ENCODE measurements at regions not wholly inside any gene's neighbourhood (a gene's known extent, or its start where the extent isn't known, plus 50 kb on each side); places are given as distances from the start of the nearest gene placed in this dataset.

- H3K27ac ChIP-seq = no peak overlapping the region
- DNase-seq (ENCODE audit: extremely low spot score in 2 of 2) = no peak
- H3K9me3 ChIP-seq = no peaks in the 10 kb centered on the region
- no peak overlapping the region for H3K4me3 ChIP-seq
- TF ChIP-seq POLR2A (IDR thresholded peaks at IDR 0.05) (no peak), POLR2AphosphoS5 (IDR thresholded peaks at IDR 0.05; ENCODE audit: insufficient read depth in 1 of 2, low read depth in 1 of 2) (no peak), CTCF (IDR thresholded peaks at IDR 0.05) (no peak)
- intact Hi-C loops (cut with DNase I) = no loop called here
- H3K27me3 ChIP-seq = no peaks in the 10 kb centered on the region
- H3K36me3 ChIP-seq = no peaks in the 10 kb centered on the region
- H3K4me1 ChIP-seq = no peaks in the 10 kb centered on the region
Observed at GRCh38 chr17:34502426-34502825, 77.0 kb upstream of the TMEM132E start.

- TF ChIP-seq POLR2A (IDR thresholded peaks at IDR 0.05) (no peak), POLR2AphosphoS5 (IDR thresholded peaks at IDR 0.05; ENCODE audit: insufficient read depth in 1 of 2, low read depth in 1 of 2) (no peak), CTCF (IDR thresholded peaks at IDR 0.05) (no peak)
- no peaks in the 10 kb centered on the region for H3K4me1 ChIP-seq
- no peak for DNase-seq (ENCODE audit: extremely low spot score in 2 of 2)
- no peaks in the 10 kb centered on the region for H3K36me3 ChIP-seq
- no peak overlapping the region for H3K4me3 ChIP-seq
- H3K9me3 ChIP-seq = no peaks in the 10 kb centered on the region
- H3K27ac ChIP-seq = no peak overlapping the region
- H3K27me3 ChIP-seq = no peaks in the 10 kb centered on the region
- intact Hi-C loops (cut with DNase I) = no loop called here
Observed at GRCh38 chr17:34499576-34499975, 79.8 kb upstream of the TMEM132E start.

- TF ChIP-seq POLR2A (IDR thresholded peaks at IDR 0.05) (no peak), CTCF (IDR thresholded peaks at IDR 0.05) (no peak), POLR2AphosphoS5 (IDR thresholded peaks at IDR 0.05; ENCODE audit: insufficient read depth in 1 of 2, low read depth in 1 of 2) (no peak)
- Histone ChIP-seq H3K27me3 (no peaks in the 10 kb centered on the region), H3K9me3 (no peaks in the 10 kb centered on the region), H3K4me3 (no peak overlapping the region), H3K4me1 (no peaks in the 10 kb centered on the region), H3K27ac (no peak overlapping the region), H3K36me3 (no peaks in the 10 kb centered on the region)
- no peak for DNase-seq (ENCODE audit: extremely low spot score in 2 of 2)
- intact Hi-C loops (cut with DNase I) = no loop called here
Observed at GRCh38 chr17:34493917-34494316, 85.5 kb upstream of the TMEM132E start.

- Histone ChIP-seq H3K4me1 (no peaks in the 10 kb centered on the region), H3K27me3 (no peaks in the 10 kb centered on the region), H3K36me3 (no peaks in the 10 kb centered on the region), H3K9me3 (no peaks in the 10 kb centered on the region), H3K27ac (no peak overlapping the region), H3K4me3 (no peak overlapping the region)
- no peak for TF ChIP-seq POLR2AphosphoS5 (IDR thresholded peaks at IDR 0.05; ENCODE audit: insufficient read depth in 1 of 2, low read depth in 1 of 2)
- no peak for TF ChIP-seq POLR2A (IDR thresholded peaks at IDR 0.05)
- TF ChIP-seq CTCF (IDR thresholded peaks at IDR 0.05) = no peak
- intact Hi-C loops (cut with DNase I) = no loop called here
- DNase-seq (ENCODE audit: extremely low spot score in 2 of 2) = no peak
Observed at GRCh38 chr17:34487626-34488025, 91.8 kb upstream of the TMEM132E start.

GRCh38 chr17:34486761-34487160 is 92.6 kb upstream of the TMEM132E start:
- Histone ChIP-seq H3K36me3 (no peaks in the 10 kb centered on the region), H3K4me1 (no peaks in the 10 kb centered on the region), H3K27me3 (no peaks in the 10 kb centered on the region), H3K9me3 (no peaks in the 10 kb centered on the region), H3K4me3 (no peak overlapping the region), H3K27ac (no peak overlapping the region)
- TF ChIP-seq POLR2AphosphoS5 (IDR thresholded peaks at IDR 0.05; ENCODE audit: insufficient read depth in 1 of 2, low read depth in 1 of 2) (no peak), POLR2A (IDR thresholded peaks at IDR 0.05) (no peak), CTCF (IDR thresholded peaks at IDR 0.05) (no peak)
- DNase-seq (ENCODE audit: extremely low spot score in 2 of 2) = no peak
- intact Hi-C loops (cut with DNase I) = no loop called here

All from vagina (tissue), 2 donors.